ENCODE measurements at regions not wholly inside any gene's neighbourhood (a gene's known extent, or its start where the extent isn't known, plus 50 kb on each side); places are given as distances from the start of the nearest gene placed in this dataset.

DNA sequence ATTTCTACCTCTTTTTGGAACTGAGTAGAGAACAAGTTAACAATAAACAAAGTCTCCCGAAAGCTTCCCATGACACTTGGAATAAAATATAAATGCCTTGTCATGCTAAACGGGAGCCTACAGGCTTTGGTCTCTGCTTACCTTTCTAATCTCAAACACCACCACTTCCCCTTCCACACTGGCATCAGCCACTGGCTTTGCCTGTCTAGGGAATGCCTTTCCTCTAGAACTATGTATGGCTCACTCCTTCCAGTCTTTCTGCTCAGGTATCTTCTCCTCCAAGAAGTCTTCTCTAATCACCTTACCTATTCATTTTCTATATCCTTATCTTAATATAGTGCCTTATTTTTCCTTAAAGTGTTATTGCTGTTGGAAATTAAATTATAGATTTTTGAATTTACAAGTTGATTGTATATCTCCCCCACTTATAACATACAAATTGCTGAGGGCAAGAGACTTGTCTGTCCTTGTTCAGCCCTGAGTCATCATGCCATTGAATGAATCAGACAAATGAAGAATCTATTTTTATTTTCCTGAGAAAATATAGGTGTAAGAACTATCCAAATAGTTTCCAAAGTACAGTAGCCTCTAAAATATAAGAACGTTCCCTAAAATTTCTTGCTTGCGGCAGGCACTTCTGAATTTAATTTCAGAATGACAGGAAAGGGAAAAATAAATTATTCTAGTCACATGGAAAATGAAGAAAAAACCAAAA is 119.2 kb downstream of the TM2D1 start:
- Histone ChIP-seq H3K27me3 (replicated peaks in 1 of 4; ENCODE audit: control extremely low read depth in 1 of 4, control insufficient read depth in 3 of 4, insufficient read depth in 4 of 4, low read length in 3 of 4) (no peaks in the 10 kb centered on the region), H3K27ac (ENCODE audit: low read length in 2 of 2) (no peak overlapping the region), H3K4me2 (replicated peaks; ENCODE audit: low read depth, low read length, poor library complexity, severe bottlenecking) (no peak overlapping the region), H2AFZ (ENCODE audit: insufficient read depth, low read depth, low read length, poor library complexity, severe bottlenecking) (no peak overlapping the region), H3K36me3 (replicated peaks in 1 of 2; ENCODE audit: control extremely low read depth in 1 of 2, control insufficient read depth in 1 of 2, extremely low read depth in 1 of 2, insufficient read depth in 2 of 2, low read length in 1 of 2) (no peaks in the 10 kb centered on the region), H3K9me3 (ENCODE audit: control extremely low read depth in 1 of 3, control insufficient read depth in 2 of 3, insufficient read depth in 1 of 3, low read length in 2 of 3) (no peaks in the 10 kb centered on the region), H3K4me3 (ENCODE audit: control extremely low read depth in 1 of 5, extremely low read depth in 1 of 5, insufficient read depth in 1 of 5, low read depth in 2 of 5, low read length in 4 of 5) (no peak overlapping the region), H4K20me1 (ENCODE audit: control insufficient read depth, insufficient read depth, low read length, poor library complexity, severe bottlenecking) (no peaks in the 10 kb centered on the region), H3K9ac (ENCODE audit: low read length) (no peak overlapping the region), H3K4me1 (ENCODE audit: control insufficient read depth in 2 of 2, insufficient read depth in 2 of 2, low read length in 2 of 2) (no peaks in the 10 kb centered on the region), H3K79me2 (ENCODE audit: control insufficient read depth, insufficient read depth, low read length) (no peaks in the 10 kb centered on the region)
- WGBS (ENCODE audit: insufficient coverage) = 44% methylated on average over 1 of the region's 4 CpGs
- POLR2A ChIA-PET = no interaction called here
- TF ChIP-seq EZH2 (IDR thresholded peaks at IDR 0.05; ENCODE audit: borderline replicate concordance, insufficient read depth, low read depth, low read length, poor library complexity, severe bottlenecking) = no peak
- TF ChIP-seq, protein P1, sequence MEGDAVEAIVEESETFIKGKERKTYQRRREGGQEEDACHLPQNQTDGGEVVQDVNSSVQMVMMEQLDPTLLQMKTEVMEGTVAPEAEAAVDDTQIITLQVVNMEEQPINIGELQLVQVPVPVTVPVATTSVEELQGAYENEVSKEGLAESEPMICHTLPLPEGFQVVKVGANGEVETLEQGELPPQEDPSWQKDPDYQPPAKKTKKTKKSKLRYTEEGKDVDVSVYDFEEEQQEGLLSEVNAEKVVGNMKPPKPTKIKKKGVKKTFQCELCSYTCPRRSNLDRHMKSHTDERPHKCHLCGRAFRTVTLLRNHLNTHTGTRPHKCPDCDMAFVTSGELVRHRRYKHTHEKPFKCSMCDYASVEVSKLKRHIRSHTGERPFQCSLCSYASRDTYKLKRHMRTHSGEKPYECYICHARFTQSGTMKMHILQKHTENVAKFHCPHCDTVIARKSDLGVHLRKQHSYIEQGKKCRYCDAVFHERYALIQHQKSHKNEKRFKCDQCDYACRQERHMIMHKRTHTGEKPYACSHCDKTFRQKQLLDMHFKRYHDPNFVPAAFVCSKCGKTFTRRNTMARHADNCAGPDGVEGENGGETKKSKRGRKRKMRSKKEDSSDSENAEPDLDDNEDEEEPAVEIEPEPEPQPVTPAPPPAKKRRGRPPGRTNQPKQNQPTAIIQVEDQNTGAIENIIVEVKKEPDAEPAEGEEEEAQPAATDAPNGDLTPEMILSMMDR (IDR thresholded peaks at IDR 0.05) = no peak
- Mint-ChIP-seq H3K27me3 (no peaks in the 10 kb centered on the region), H3K27ac (no peak overlapping the region), H3K4me3 (no peak overlapping the region), H3K4me1 (no peaks in the 10 kb centered on the region), H3K9me3 (ENCODE audit: insufficient read depth) (no peaks in the 10 kb centered on the region)
- no peak for ATAC-seq (ENCODE audit: low read depth)
- intact Hi-C loops (cut with micrococcal nuclease) = no loop called here
- no peak for DNase-seq
- CTCF ChIA-PET = no interaction called here

DNA sequence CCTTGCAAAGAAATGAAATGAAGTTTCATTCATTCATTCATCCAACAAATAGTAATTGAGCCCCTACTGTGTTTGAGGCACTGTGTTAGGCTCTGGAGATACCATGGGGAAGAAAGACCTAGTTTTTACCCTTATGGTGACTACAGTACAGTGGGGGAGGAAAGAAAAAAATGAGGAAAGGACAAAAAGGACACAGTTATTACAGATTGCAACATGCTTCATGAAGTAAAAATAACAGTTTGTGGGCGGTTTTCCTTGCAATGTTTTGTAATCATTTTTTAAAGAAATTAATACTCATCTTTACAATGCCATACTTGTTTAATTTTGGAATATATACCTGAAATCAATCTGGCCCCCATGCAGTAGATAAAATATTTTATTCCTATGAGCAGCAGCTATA is 120.3 kb downstream of the TM2D1 start:
- no peak overlapping the region for H3K27ac Mint-ChIP-seq
- H3K4me2 ChIP-seq (replicated peaks; ENCODE audit: low read depth, low read length, poor library complexity, severe bottlenecking) = no peak overlapping the region
- no peaks in the 10 kb centered on the region for H3K4me1 ChIP-seq (ENCODE audit: control insufficient read depth in 2 of 2, insufficient read depth in 2 of 2, low read length in 2 of 2)
- H3K4me3 Mint-ChIP-seq = no peak overlapping the region
- CTCF ChIA-PET = interaction anchor here (1.3 kb wide), 1 partner anchor 17 kb away, joined by 3 read pairs; no protein-coding TSS in a partner anchor
- H3K79me2 ChIP-seq (ENCODE audit: control insufficient read depth, insufficient read depth, low read length) = no peaks in the 10 kb centered on the region
- H3K9ac ChIP-seq (ENCODE audit: low read length) = no peak overlapping the region
- no peaks in the 10 kb centered on the region for H3K9me3 Mint-ChIP-seq (ENCODE audit: insufficient read depth)
- H3K4me3 ChIP-seq (ENCODE audit: control extremely low read depth in 1 of 5, extremely low read depth in 1 of 5, insufficient read depth in 1 of 5, low read depth in 2 of 5, low read length in 4 of 5) = no peak overlapping the region
- no peaks in the 10 kb centered on the region for H4K20me1 ChIP-seq (ENCODE audit: control insufficient read depth, insufficient read depth, low read length, poor library complexity, severe bottlenecking)
- H3K27ac ChIP-seq (ENCODE audit: low read length in 2 of 2) = no peak overlapping the region
- H3K9me3 ChIP-seq (ENCODE audit: control extremely low read depth in 1 of 3, control insufficient read depth in 2 of 3, insufficient read depth in 1 of 3, low read length in 2 of 3) = no peaks in the 10 kb centered on the region
- intact Hi-C loops (cut with micrococcal nuclease) = no loop called here
- DNase-seq = no peak
- H3K36me3 ChIP-seq (replicated peaks in 1 of 2; ENCODE audit: control extremely low read depth in 1 of 2, control insufficient read depth in 1 of 2, extremely low read depth in 1 of 2, insufficient read depth in 2 of 2, low read length in 1 of 2) = no peaks in the 10 kb centered on the region
- H3K27me3 ChIP-seq (replicated peaks in 1 of 4; ENCODE audit: control extremely low read depth in 1 of 4, control insufficient read depth in 3 of 4, insufficient read depth in 4 of 4, low read length in 3 of 4) = no peaks in the 10 kb centered on the region
- no peak overlapping the region for H2AFZ ChIP-seq (ENCODE audit: insufficient read depth, low read depth, low read length, poor library complexity, severe bottlenecking)
- POLR2A ChIA-PET = no interaction called here
- TF ChIP-seq, protein P1 (IDR thresholded peaks at IDR 0.05) = no peak
- no peak for TF ChIP-seq EZH2 (IDR thresholded peaks at IDR 0.05; ENCODE audit: borderline replicate concordance, insufficient read depth, low read depth, low read length, poor library complexity, severe bottlenecking)
- no CpG with 5 or more reads among the region's 1 CpG for WGBS (ENCODE audit: insufficient coverage)
- no peaks in the 10 kb centered on the region for H3K4me1 Mint-ChIP-seq
- no peaks in the 10 kb centered on the region for H3K27me3 Mint-ChIP-seq
- no peak for ATAC-seq (ENCODE audit: low read depth)

Measured in B cell (primary cell).